GM23338 (cell line): ENCODE measurements at regions not wholly inside any gene's neighbourhood (a gene's known extent, or its start where the extent isn't known, plus 50 kb on each side); places are given as distances from the start of the nearest gene placed in this dataset.

ENCODE experiments used
- ATAC-seq: fragments of 200-7000 bp; cut with Tn5 transposase; 3 replicates; pipeline ENCODE4 v1.9.1; 2020
- DNase-seq: peaks from one replicate; pipeline ENCODE4 v3.0.0-alpha.2; 2015; ENCODE audit warnings: low spot score
- H2AFZ ChIP-seq: fragments of 200-600 bp; sonication (generic); 2 replicates; pipeline ENCODE4 v1.8.0; 2016; ENCODE audit warnings: antibody characterized with exemption, mild to moderate bottlenecking, moderate library complexity
- H3F3A ChIP-seq: fragments of 200-600 bp; sonication (generic); replicated peaks from 2 replicates; pipeline ENCODE4 v1.8.0; 2017; ENCODE audit warnings: antibody characterized with exemption, mixed run types, low read depth
- H3K27ac ChIP-seq: fragments of 200-600 bp; sonication (generic); 2 replicates; pipeline ENCODE4 v1.6.1; 2016; ENCODE audit warnings: low read depth
- H3K27me3 ChIP-seq: fragments of 200-600 bp; sonication (generic); 2 replicates; pipeline ENCODE4 v1.8.0; 2016; ENCODE audit warnings: mild to moderate bottlenecking, mixed run types, moderate library complexity; ENCODE audit not compliant: insufficient read depth
- H3K36me3 ChIP-seq: fragments of 200-600 bp; sonication (generic); 2 replicates; pipeline ENCODE4 v1.8.0; 2016; ENCODE audit warnings: mild to moderate bottlenecking; ENCODE audit not compliant: insufficient read depth
- H3K4me1 ChIP-seq: fragments of 200-600 bp; sonication (generic); 2 replicates; pipeline ENCODE4 v1.8.0; 2016; ENCODE audit warnings: mild to moderate bottlenecking, moderate library complexity; ENCODE audit not compliant: insufficient read depth
- H3K4me2 ChIP-seq: fragments of 200-600 bp; sonication (generic); 2 replicates; pipeline ENCODE4 v1.7.1; 2017; ENCODE audit warnings: mixed run types
- H3K4me3 ChIP-seq: fragments of 200-600 bp; sonication (generic); 2 replicates; pipeline ENCODE4 v1.6.1; 2016; ENCODE audit warnings: mixed run types
- H3K79me2 ChIP-seq: fragments of 200-600 bp; sonication (generic); replicated peaks from 2 replicates; pipeline ENCODE4 v1.8.0; 2017; ENCODE audit warnings: mild to moderate bottlenecking; ENCODE audit not compliant: insufficient read depth
- H3K9me2 ChIP-seq: fragments of 200-600 bp; sonication (generic); 2 replicates; pipeline ENCODE4 v1.8.0; 2017; ENCODE audit not compliant: insufficient read depth
- H4K20me1 ChIP-seq: fragments of 200-600 bp; sonication (generic); replicated peaks from 2 replicates; pipeline ENCODE4 v1.8.0; 2017; ENCODE audit warnings: mild to moderate bottlenecking; ENCODE audit not compliant: insufficient read depth
- H3K27ac Mint-ChIP-seq: 2 replicates; pipeline ENCODE4 v1.8.0; 2020; ENCODE audit warnings: inconsistent platforms, mild to moderate bottlenecking, moderate library complexity, mixed read lengths
- H3K27me3 Mint-ChIP-seq: 3 replicates; pipeline ENCODE4 v1.8.0; 2022; ENCODE audit warnings: low read depth, mild to moderate bottlenecking, moderate library complexity, mixed read lengths, inconsistent platforms; ENCODE audit not compliant: insufficient read depth, poor library complexity
- H3K36me3 Mint-ChIP-seq: 3 replicates; pipeline ENCODE4 v1.8.0; 2021; ENCODE audit warnings: low read depth, mild to moderate bottlenecking, inconsistent platforms, moderate library complexity, mixed read lengths
- H3K4me1 Mint-ChIP-seq: 3 replicates; pipeline ENCODE4 v1.8.0; 2020; ENCODE audit warnings: mild to moderate bottlenecking, inconsistent platforms, mixed read lengths
- H3K4me3 Mint-ChIP-seq: 3 replicates; pipeline ENCODE4 v1.8.0; 2021; ENCODE audit warnings: moderate library complexity, mild to moderate bottlenecking, inconsistent platforms, mixed read lengths
- H3K9me3 Mint-ChIP-seq: 3 replicates; pipeline ENCODE4 v1.8.0; 2020; ENCODE audit warnings: moderate library complexity, mild to moderate bottlenecking, inconsistent platforms, mixed read lengths
- CREB1 ChIP-seq: fragments of 250-450 bp; sonication (Bioruptor Pico); IDR thresholded peaks from 2 replicates; pipeline ENCODE4 v1.5.0; 2020; ENCODE audit warnings: low read depth, mild to moderate bottlenecking, moderate library complexity
- CTCF ChIP-seq, 2 experiments: fragments of 200-600 bp in 1 of 2; sonication (generic) in 1 of 2; conservative IDR thresholded peaks; 2 replicates each; pipeline versions ENCODE4 v1.5.1 to v1.6.1; 2016 to 2017; ENCODE audit warnings: antibody characterized with exemption in 2 of 2, low read depth in 2 of 2, mild to moderate bottlenecking in 2 of 2, moderate library complexity in 1 of 2
- ETS1 ChIP-seq: IDR thresholded peaks from 2 replicates; pipeline ENCODE4 v1.6.1; 2016; ENCODE audit warnings: antibody characterized with exemption
- EZH2 ChIP-seq: fragments of 200-600 bp; sonication (generic); IDR thresholded peaks from one replicate; pipeline ENCODE4 v1.8.0; 2017; ENCODE audit warnings: antibody characterized with exemption, mild to moderate bottlenecking, low read depth; ENCODE audit not compliant: unreplicated experiment
- EZH2phosphoT487 ChIP-seq: fragments of 200-600 bp; sonication (generic); IDR thresholded peaks from one replicate; pipeline ENCODE4 v1.8.1; 2018; ENCODE audit warnings: antibody characterized with exemption; ENCODE audit not compliant: unreplicated experiment
- JUNB ChIP-seq: IDR thresholded peaks from one replicate; pipeline ENCODE4 v1.6.1; 2016; ENCODE audit warnings: antibody characterized with exemption; ENCODE audit not compliant: unreplicated experiment
- NANOG ChIP-seq: IDR thresholded peaks from 2 replicates; pipeline ENCODE4 v1.6.1; 2016; ENCODE audit warnings: antibody characterized with exemption, borderline replicate concordance
- POLR2AphosphoS5 ChIP-seq: IDR thresholded peaks from 2 replicates; pipeline ENCODE4 v1.6.1; 2016; ENCODE audit warnings: antibody characterized with exemption, low read depth
- REST ChIP-seq: IDR thresholded peaks from one replicate; pipeline ENCODE4 v1.6.1; 2018; ENCODE audit warnings: antibody characterized with exemption; ENCODE audit not compliant: unreplicated experiment
- STAT1 ChIP-seq: IDR thresholded peaks from one replicate; pipeline ENCODE4 v1.6.1; 2016; ENCODE audit warnings: antibody characterized with exemption; ENCODE audit not compliant: unreplicated experiment
- ZNF114 ChIP-seq: fragments of 250-450 bp; sonication (Bioruptor Pico); IDR thresholded peaks from 2 replicates; pipeline ENCODE4 v1.5.0; 2020; ENCODE audit warnings: mild to moderate bottlenecking, moderate library complexity
- ZNF331 ChIP-seq: fragments of 250-450 bp; sonication (Bioruptor Pico); IDR thresholded peaks from 2 replicates; pipeline ENCODE4 v1.5.0; 2020; ENCODE audit warnings: low read depth, mild to moderate bottlenecking, moderate library complexity
- ZNF462 ChIP-seq: fragments of 250-450 bp; sonication (Bioruptor Pico); IDR thresholded peaks from 2 replicates; pipeline ENCODE4 v1.5.0; 2020; ENCODE audit warnings: mild to moderate bottlenecking, moderate library complexity

- Histone ChIP-seq H4K20me1 (no peaks in the 10 kb centered on the region), H3K4me3 (no peak overlapping the region), H3K4me2 (no peak overlapping the region), H3K4me1 (no peaks in the 10 kb centered on the region), H3K27ac (no peak overlapping the region), H3K36me3 (no peaks in the 10 kb centered on the region), H3F3A (no peaks in the 10 kb centered on the region), H3K9me2 (no peaks in the 10 kb centered on the region; the same call in 1 of the 2 replicates), H3K79me2 (no peaks in the 10 kb centered on the region), H3K27me3 (no peaks in the 10 kb centered on the region), H2AFZ (no peak overlapping the region)
- no peak for TF ChIP-seq CTCF (conservative IDR thresholded peaks at IDR 0.05; ENCODE audit: low read depth in 2 of 2)
- TF ChIP-seq EZH2 = no peak
- no peak for TF ChIP-seq NANOG
- no peak for TF ChIP-seq ZNF462
- no peak for TF ChIP-seq EZH2phosphoT487
- TF ChIP-seq JUNB = no peak
- no peak for TF ChIP-seq REST
- no peak for TF ChIP-seq POLR2AphosphoS5
- TF ChIP-seq ZNF114 (CRISPR knock-in tag) = no peak
- TF ChIP-seq ZNF331 (CRISPR knock-in tag) = no peak
- TF ChIP-seq STAT1 = no peak
- no peak for TF ChIP-seq CREB1 (CRISPR knock-in tag)
- TF ChIP-seq ETS1 = no peak
- Mint-ChIP-seq H3K27ac (no peak overlapping the region), H3K4me3 (no peak overlapping the region), H3K27me3 (peaks cover under 1% of the 10 kb centered on the region), H3K9me3 (no peaks in the 10 kb centered on the region; the same call in 2 of the 3 replicates), H3K4me1 (peaks cover 13% of the 10 kb centered on the region), H3K36me3 (no peaks in the 10 kb centered on the region)
- DNase-seq (no peak), ATAC-seq (no peak)
These were observed 111.2 kb upstream of the RIPOR2 start for GRCh38 chr6:25046942-25047341.
